Stomach (tissue), 4 donors: ENCODE measurements at regions not wholly inside any gene's neighbourhood (a gene's known extent, or its start where the extent isn't known, plus 50 kb on each side); places are given as distances from the start of the nearest gene placed in this dataset.

Experiments
- EP300 ChIP-seq: sonication (generic); formaldehyde crosslinking; IDR thresholded peaks from one replicate; pipeline ENCODE4 v1.6.1; 2017; ENCODE audit warnings: antibody characterized with exemption
- POLR2A ChIP-seq, 4 donors: fragments of 450-650 bp; IDR thresholded peaks; one replicate each; pipeline ENCODE4 v1.6.1; 2016; ENCODE audit warnings: antibody characterized with exemption in 4 of 4, control low read depth in 2 of 4, mild to moderate bottlenecking in 1 of 4, moderate library complexity in 1 of 4
- POLR2AphosphoS5 ChIP-seq, 3 donors: sonication (generic); formaldehyde crosslinking; IDR thresholded peaks; one replicate each; pipeline ENCODE4 v1.6.1; 2016; ENCODE audit warnings: antibody characterized with exemption in 3 of 3
- TF ChIP-seq, protein P1 (sequence below), 7 experiments: fragments of 450-650 bp in 4 of 7; fragments of 200-600 bp in 3 of 7; sonication (generic) in 3 of 7; IDR thresholded peaks; one replicate each; pipeline ENCODE4 v1.5.1; 2016 to 2019; ENCODE audit warnings: antibody characterized with exemption in 7 of 7, control low read depth in 2 of 7, mild to moderate bottlenecking in 1 of 7

DNA sequence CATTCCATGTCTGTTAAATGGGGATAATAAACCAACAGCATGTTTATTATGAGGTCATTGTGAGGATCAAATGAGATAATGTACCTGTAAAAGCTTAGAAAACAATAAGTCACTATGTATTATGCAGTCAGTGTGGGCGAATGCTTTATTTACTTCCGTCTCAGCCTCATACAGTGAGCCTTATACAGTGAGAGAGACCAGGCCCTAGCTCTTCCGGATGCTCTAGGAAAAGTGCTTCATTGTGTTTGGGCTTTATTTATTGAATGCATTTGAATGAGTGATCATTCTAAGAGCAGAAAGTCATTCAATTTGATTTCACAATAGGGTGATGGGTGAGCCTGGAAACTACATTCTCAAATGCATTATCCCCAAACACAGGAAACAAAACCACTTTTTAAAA is 603.9 kb upstream of the FANCL start:
- TF ChIP-seq POLR2A (IDR thresholded peaks at IDR 0.05): no peak
- TF ChIP-seq, protein P1, sequence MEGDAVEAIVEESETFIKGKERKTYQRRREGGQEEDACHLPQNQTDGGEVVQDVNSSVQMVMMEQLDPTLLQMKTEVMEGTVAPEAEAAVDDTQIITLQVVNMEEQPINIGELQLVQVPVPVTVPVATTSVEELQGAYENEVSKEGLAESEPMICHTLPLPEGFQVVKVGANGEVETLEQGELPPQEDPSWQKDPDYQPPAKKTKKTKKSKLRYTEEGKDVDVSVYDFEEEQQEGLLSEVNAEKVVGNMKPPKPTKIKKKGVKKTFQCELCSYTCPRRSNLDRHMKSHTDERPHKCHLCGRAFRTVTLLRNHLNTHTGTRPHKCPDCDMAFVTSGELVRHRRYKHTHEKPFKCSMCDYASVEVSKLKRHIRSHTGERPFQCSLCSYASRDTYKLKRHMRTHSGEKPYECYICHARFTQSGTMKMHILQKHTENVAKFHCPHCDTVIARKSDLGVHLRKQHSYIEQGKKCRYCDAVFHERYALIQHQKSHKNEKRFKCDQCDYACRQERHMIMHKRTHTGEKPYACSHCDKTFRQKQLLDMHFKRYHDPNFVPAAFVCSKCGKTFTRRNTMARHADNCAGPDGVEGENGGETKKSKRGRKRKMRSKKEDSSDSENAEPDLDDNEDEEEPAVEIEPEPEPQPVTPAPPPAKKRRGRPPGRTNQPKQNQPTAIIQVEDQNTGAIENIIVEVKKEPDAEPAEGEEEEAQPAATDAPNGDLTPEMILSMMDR (IDR thresholded peaks at IDR 0.05): no peak
- TF ChIP-seq EP300: no peak
- TF ChIP-seq POLR2AphosphoS5 (IDR thresholded peaks at IDR 0.05): no peak
